Sigmoid colon (tissue), 6 donors: ENCODE measurements at regions not wholly inside any gene's neighbourhood (a gene's known extent, or its start where the extent isn't known, plus 50 kb on each side); places are given as distances from the start of the nearest gene placed in this dataset.

Experiments
- DNase-seq: peaks from one replicate; pipeline ENCODE4 v3.0.0-alpha.2; 2019
- H3K27ac ChIP-seq, 4 donors: fragments of 200-600 bp; sonication (generic); one replicate each; pipeline ENCODE4 v1.5.1; 2016 to 2019; ENCODE audit warnings: mild to moderate bottlenecking in 1 of 4
- H3K27me3 ChIP-seq, 3 donors: fragments of 200-600 bp; sonication (generic); one replicate each; pipeline ENCODE4 v1.5.1; 2019; ENCODE audit warnings: mild to moderate bottlenecking in 1 of 3
- H3K36me3 ChIP-seq, 4 donors: fragments of 200-600 bp; sonication (generic); one replicate each; pipeline ENCODE4 v1.5.1; 2016 to 2019
- H3K4me1 ChIP-seq, 4 donors: fragments of 200-600 bp; sonication (generic); one replicate each; pipeline ENCODE4 v1.5.1; 2017 to 2019
- H3K4me3 ChIP-seq, 4 donors: fragments of 200-600 bp; sonication (generic); one replicate each; pipeline ENCODE4 v1.5.1; 2017 to 2019; ENCODE audit warnings: mild to moderate bottlenecking in 2 of 4, moderate library complexity in 1 of 4
- H3K9me3 ChIP-seq, 4 donors: fragments of 200-600 bp in 3 of 4; sonication (generic) in 3 of 4; one replicate each; pipeline versions ENCODE4 v1.5.1 to v1.6.1; 2013 to 2019
- EP300 ChIP-seq, 4 donors: sonication (generic); formaldehyde crosslinking; IDR thresholded peaks; one replicate each; pipeline ENCODE4 v1.6.1; 2017; ENCODE audit warnings: antibody characterized with exemption in 4 of 4
- POLR2A ChIP-seq, 2 donors: fragments of 450-650 bp; IDR thresholded peaks; one replicate each; pipeline ENCODE4 v1.6.1; 2016; ENCODE audit warnings: antibody characterized with exemption in 2 of 2, mild to moderate bottlenecking in 2 of 2, moderate library complexity in 2 of 2
- POLR2AphosphoS5 ChIP-seq, 4 donors: sonication (generic); formaldehyde crosslinking; IDR thresholded peaks; one replicate each; pipeline ENCODE4 v1.6.1; 2017; ENCODE audit warnings: antibody characterized with exemption in 4 of 4
- WGBS, 2 donors: extraction: QIAGEN DNeasy Blood & Tissue Kit; methylation state at CpG; one replicate each; pipeline ENCODE4 v1.1.7; 2013; 5-methylcytosine and 5-hydroxymethylcytosine counted together
- intact Hi-C: fragments of 100-400 bp; cut with DNase I; formaldehyde crosslinking; loops from one replicate; pipeline ENCODE4 v1.15.1; 2023
- TF ChIP-seq, protein P1 (sequence below), 4 experiments: fragments of 450-650 bp in 3 of 4; fragments of 200-600 bp in 1 of 4; IDR thresholded peaks; one replicate each; pipeline ENCODE4 v1.5.1; 2016 to 2019; ENCODE audit warnings: antibody characterized with exemption in 4 of 4, mild to moderate bottlenecking in 3 of 4, moderate library complexity in 2 of 4
- donor health status: healthy with polysubstance abuse.
- donor health status: healthy.

DNA sequence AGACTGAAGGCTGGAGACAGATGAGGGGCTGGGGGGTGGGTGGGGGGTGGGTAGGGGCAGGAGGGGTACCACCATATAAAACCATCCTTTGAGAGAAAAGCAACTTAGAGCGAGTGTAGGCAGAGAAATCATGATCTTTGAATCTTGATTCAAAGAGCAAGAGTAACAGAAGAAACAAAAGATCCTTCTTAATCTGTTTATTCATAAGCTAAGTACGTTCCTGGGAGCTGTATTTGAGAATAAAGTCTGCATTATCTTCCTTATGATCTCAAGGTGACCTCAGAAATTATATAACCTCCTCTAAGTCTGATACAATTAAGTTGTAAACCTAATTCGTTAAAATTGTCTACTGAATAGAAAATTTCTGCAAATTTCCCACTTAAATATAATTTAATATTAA is 558.8 kb downstream of the NR2F1-AS1 start:
- TF ChIP-seq EP300 (IDR thresholded peaks at IDR 0.05) = no peak
- TF ChIP-seq, protein P1, sequence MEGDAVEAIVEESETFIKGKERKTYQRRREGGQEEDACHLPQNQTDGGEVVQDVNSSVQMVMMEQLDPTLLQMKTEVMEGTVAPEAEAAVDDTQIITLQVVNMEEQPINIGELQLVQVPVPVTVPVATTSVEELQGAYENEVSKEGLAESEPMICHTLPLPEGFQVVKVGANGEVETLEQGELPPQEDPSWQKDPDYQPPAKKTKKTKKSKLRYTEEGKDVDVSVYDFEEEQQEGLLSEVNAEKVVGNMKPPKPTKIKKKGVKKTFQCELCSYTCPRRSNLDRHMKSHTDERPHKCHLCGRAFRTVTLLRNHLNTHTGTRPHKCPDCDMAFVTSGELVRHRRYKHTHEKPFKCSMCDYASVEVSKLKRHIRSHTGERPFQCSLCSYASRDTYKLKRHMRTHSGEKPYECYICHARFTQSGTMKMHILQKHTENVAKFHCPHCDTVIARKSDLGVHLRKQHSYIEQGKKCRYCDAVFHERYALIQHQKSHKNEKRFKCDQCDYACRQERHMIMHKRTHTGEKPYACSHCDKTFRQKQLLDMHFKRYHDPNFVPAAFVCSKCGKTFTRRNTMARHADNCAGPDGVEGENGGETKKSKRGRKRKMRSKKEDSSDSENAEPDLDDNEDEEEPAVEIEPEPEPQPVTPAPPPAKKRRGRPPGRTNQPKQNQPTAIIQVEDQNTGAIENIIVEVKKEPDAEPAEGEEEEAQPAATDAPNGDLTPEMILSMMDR (IDR thresholded peaks at IDR 0.05) = no peak
- no peak for TF ChIP-seq POLR2AphosphoS5 (IDR thresholded peaks at IDR 0.05)
- no peak for TF ChIP-seq POLR2A (IDR thresholded peaks at IDR 0.05)
- Histone ChIP-seq H3K9me3 (no peaks in the 10 kb centered on the region), H3K27me3 (no peaks in the 10 kb centered on the region), H3K27ac (no peak overlapping the region), H3K4me3 (no peak overlapping the region), H3K4me1 (no peaks in the 10 kb centered on the region), H3K36me3 (no peaks in the 10 kb centered on the region)
- DNase-seq = no peak
- intact Hi-C loops = no loop called here
- 30 to 64% methylated on average over 3 of the region's 3 CpGs for WGBS, 2 donors

DNA sequence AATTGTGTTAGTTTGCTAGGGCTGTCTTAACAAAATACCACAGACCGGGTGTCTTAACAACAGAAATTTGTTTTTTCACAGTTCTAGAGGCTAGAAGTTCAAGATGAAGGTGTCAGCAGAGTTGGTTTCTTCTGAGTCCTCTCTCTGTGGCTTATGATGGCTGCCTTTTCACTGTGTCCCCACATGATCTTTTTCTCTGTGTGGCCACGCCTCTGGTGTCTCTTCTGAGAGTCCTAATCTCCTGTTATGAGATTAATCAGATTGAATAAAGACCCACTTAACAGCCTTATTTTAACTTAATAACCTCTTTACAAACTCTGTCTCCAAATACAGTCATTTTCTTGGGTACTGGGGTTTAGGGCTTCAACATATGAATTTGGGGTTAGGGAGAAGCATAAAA is 561.1 kb downstream of the NR2F1-AS1 start:
- TF ChIP-seq POLR2AphosphoS5 (IDR thresholded peaks at IDR 0.05) = no peak
- TF ChIP-seq, protein P1 (IDR thresholded peaks at IDR 0.05) = no peak
- no peak for TF ChIP-seq POLR2A (IDR thresholded peaks at IDR 0.05)
- TF ChIP-seq EP300 (IDR thresholded peaks at IDR 0.05) = no peak
- WGBS, 2 donors = 69 to 78% methylated on average over 2 of the region's 2 CpGs

DNA sequence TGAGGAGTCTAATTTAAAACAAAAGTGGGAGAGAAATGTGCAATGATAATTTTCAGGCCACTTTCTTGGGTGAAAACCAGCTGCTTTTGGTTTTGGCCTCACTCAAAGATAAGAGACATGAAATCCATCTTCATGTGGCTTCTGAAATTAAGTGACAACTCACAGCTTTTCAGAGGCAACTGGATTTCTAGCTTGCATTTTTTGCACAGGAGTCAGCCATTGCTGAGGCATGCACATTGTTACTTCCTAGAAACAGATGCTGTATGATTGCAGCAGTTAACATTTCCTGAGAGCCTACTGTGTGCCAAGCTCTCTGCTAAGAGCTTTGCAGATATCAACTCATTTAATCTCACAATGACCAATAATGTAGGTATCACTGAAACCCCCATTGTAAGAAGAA is 562.6 kb downstream of the NR2F1-AS1 start:
- no peak overlapping the region for H3K27ac ChIP-seq
- no peaks in the 10 kb centered on the region for H3K4me1 ChIP-seq
- no peaks in the 10 kb centered on the region for H3K36me3 ChIP-seq
- TF ChIP-seq EP300 (IDR thresholded peaks at IDR 0.05) = no peak
- no peak for TF ChIP-seq POLR2A (IDR thresholded peaks at IDR 0.05)
- TF ChIP-seq, protein P1 (IDR thresholded peaks at IDR 0.05) = no peak
- no peaks in the 10 kb centered on the region for H3K27me3 ChIP-seq
- H3K9me3 ChIP-seq = no peaks in the 10 kb centered on the region
- intact Hi-C loops = no loop called here
- DNase-seq = no peak
- H3K4me3 ChIP-seq = no peak overlapping the region

More for the DNA sequence above, 561.1 kb downstream of the NR2F1-AS1 start:
- H3K27ac ChIP-seq = no peak overlapping the region
- no peaks in the 10 kb centered on the region for H3K27me3 ChIP-seq
- H3K4me3 ChIP-seq = no peak overlapping the region
- H3K36me3 ChIP-seq = no peaks in the 10 kb centered on the region
- H3K4me1 ChIP-seq = no peaks in the 10 kb centered on the region
- DNase-seq = no peak
- intact Hi-C loops = no loop called here
- H3K9me3 ChIP-seq = no peaks in the 10 kb centered on the region

DNA sequence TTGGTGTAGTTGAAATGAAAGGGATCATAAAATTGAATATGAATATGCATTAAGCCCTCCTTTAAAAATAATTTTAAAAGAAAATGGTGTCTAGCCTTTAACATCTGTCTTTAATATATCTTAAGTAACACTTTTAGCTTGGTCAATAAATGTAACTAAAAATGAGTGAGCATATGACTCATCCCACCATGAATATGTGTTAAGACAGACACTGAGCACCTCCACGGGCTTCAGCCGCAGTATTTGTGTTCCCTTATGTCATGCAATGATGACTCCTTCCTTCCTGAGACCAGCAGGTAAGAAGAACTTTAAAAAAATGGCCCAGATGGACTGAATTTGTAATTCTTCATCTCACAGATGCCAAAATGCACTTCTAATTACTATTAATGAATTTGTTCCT is 563.2 kb downstream of the NR2F1-AS1 start:
- TF ChIP-seq POLR2AphosphoS5 (IDR thresholded peaks at IDR 0.05) (no peak), POLR2A (IDR thresholded peaks at IDR 0.05) (no peak), EP300 (IDR thresholded peaks at IDR 0.05) (no peak)
- TF ChIP-seq, protein P1 (IDR thresholded peaks at IDR 0.05) = no peak
- H3K9me3 ChIP-seq = no peaks in the 10 kb centered on the region
- no peaks in the 10 kb centered on the region for H3K4me1 ChIP-seq
- no peak overlapping the region for H3K4me3 ChIP-seq
- intact Hi-C loops = no loop called here
- H3K36me3 ChIP-seq = no peaks in the 10 kb centered on the region
- H3K27ac ChIP-seq = no peak overlapping the region
- 80 to 85% methylated on average over 2 of the region's 2 CpGs for WGBS, 2 donors
- no peaks in the 10 kb centered on the region for H3K27me3 ChIP-seq
- DNase-seq = no peak

DNA sequence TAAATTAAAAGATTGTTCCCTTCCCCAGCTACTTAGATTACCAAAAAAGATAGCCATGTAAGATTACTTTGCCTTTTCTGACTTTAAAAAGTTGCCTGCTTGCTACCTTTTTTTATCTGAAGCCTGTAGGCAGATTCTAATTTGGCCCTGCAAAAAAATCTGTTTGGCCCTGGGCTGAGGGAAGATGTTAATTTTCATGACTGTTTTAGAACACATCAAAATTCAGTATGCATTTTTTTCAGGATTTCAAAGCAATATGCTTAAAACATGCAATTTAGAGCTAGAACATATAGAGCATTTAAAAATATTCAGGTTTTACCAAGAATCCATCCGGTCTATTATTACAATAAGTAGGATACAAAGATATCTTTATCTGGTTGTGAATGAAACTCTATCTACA is 563.6 kb downstream of the NR2F1-AS1 start:
- DNase-seq = no peak
- Histone ChIP-seq H3K4me1 (no peaks in the 10 kb centered on the region), H3K4me3 (no peak overlapping the region), H3K36me3 (no peaks in the 10 kb centered on the region), H3K27ac (no peak overlapping the region), H3K27me3 (no peaks in the 10 kb centered on the region), H3K9me3 (no peaks in the 10 kb centered on the region)
- intact Hi-C loops = no loop called here
- TF ChIP-seq, protein P1 (IDR thresholded peaks at IDR 0.05) = no peak
- TF ChIP-seq POLR2A (IDR thresholded peaks at IDR 0.05) (no peak), POLR2AphosphoS5 (IDR thresholded peaks at IDR 0.05) (no peak), EP300 (IDR thresholded peaks at IDR 0.05) (no peak)
- 94 to 95% methylated on average over 1 of the region's 1 CpG for WGBS, 2 donors
